Body of pancreas (tissue), 4 donors: ENCODE measurements at regions not wholly inside any gene's neighbourhood (a gene's known extent, or its start where the extent isn't known, plus 50 kb on each side); places are given as distances from the start of the nearest gene placed in this dataset.

Source experiments
- ATAC-seq: fragments of 150-250 bp; one replicate; pipeline ENCODE4 v1.9.1; 2016
- DNase-seq, 4 donors: peaks; one replicate each; pipeline ENCODE4 v3.0.0-alpha.2; 2019
- H3K27ac ChIP-seq, 4 donors: fragments of 200-600 bp; sonication (generic); 1 replicate in 3 of 4; 2 replicates in 1 of 4; pipeline versions ENCODE4 v1.5.1 to v1.6.1; 2016 to 2019; ENCODE audit warnings: mild to moderate bottlenecking in 1 of 4, mixed read lengths in 1 of 4, moderate library complexity in 1 of 4
- H3K27me3 ChIP-seq, 2 donors: fragments of 200-600 bp; sonication (generic); one replicate each; pipeline ENCODE4 v1.6.0; 2016; ENCODE audit warnings: mild to moderate bottlenecking in 1 of 2
- H3K36me3 ChIP-seq, 2 donors: fragments of 200-600 bp; sonication (generic); replicated peaks in 1 of 2; 2 replicates each; pipeline ENCODE4 v1.5.1; 2016; ENCODE audit warnings: low read depth in 2 of 2; ENCODE audit not compliant: insufficient read depth in 1 of 2
- H3K4me1 ChIP-seq: fragments of 200-600 bp; sonication (generic); one replicate; pipeline ENCODE4 v1.6.0; 2016
- H3K4me3 ChIP-seq, 2 donors: fragments of 200-600 bp; sonication (generic); 1 replicate in 1 of 2; 2 replicates in 1 of 2; pipeline ENCODE4 v1.5.1; 2016 to 2019
- H3K9me3 ChIP-seq, 3 donors: fragments of 200-600 bp; sonication (generic); 1 replicate in 2 of 3; 2 replicates in 1 of 3; pipeline ENCODE4 v1.5.1; 2016
- POLR2A ChIP-seq, 3 donors: fragments of 450-650 bp; IDR thresholded peaks; one replicate each; pipeline ENCODE4 v1.6.1; 2016; ENCODE audit warnings: antibody characterized with exemption in 3 of 3, mild to moderate bottlenecking in 2 of 3
- WGBS, 2 donors: methylation state at CpG; one replicate each; pipeline ENCODE4 v1.1.5; 2017; 5-methylcytosine and 5-hydroxymethylcytosine counted together
- intact Hi-C: fragments of 100-400 bp; cut with DNase I; formaldehyde crosslinking; loops from one replicate; pipeline ENCODE4 v1.15.1; 2023
- TF ChIP-seq, protein P1 (sequence below), 7 experiments: fragments of 450-650 bp in 4 of 7; fragments of 200-600 bp in 3 of 7; sonication (generic) in 3 of 7; IDR thresholded peaks; one replicate each; pipeline ENCODE4 v1.5.1; 2016 to 2019; ENCODE audit warnings: antibody characterized with exemption in 7 of 7

DNA sequence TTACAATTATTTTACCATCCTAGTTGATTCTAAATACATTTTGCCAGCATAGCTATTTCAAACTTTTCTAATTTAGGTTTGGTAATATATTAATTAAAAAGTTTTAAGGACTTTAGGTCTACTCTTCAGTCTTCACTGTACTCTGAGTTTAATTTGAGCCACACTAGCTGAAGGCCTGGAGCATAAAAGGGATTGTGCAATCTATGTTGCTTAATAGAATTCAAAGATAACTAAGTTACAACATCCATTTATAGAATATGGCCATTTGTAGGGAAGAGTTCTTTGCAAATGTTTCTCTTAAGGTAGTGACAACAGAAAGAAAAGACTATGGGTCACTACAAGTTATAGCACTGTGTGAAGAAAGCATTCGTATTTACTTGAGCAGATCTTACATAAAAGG is 702.2 kb upstream of the NRXN1 start:
- H3K27me3 ChIP-seq = no peaks in the 10 kb centered on the region
- H3K4me1 ChIP-seq = no peaks in the 10 kb centered on the region
- H3K4me3 ChIP-seq = no peak overlapping the region
- TF ChIP-seq, protein P1, sequence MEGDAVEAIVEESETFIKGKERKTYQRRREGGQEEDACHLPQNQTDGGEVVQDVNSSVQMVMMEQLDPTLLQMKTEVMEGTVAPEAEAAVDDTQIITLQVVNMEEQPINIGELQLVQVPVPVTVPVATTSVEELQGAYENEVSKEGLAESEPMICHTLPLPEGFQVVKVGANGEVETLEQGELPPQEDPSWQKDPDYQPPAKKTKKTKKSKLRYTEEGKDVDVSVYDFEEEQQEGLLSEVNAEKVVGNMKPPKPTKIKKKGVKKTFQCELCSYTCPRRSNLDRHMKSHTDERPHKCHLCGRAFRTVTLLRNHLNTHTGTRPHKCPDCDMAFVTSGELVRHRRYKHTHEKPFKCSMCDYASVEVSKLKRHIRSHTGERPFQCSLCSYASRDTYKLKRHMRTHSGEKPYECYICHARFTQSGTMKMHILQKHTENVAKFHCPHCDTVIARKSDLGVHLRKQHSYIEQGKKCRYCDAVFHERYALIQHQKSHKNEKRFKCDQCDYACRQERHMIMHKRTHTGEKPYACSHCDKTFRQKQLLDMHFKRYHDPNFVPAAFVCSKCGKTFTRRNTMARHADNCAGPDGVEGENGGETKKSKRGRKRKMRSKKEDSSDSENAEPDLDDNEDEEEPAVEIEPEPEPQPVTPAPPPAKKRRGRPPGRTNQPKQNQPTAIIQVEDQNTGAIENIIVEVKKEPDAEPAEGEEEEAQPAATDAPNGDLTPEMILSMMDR (IDR thresholded peaks at IDR 0.05) = no peak
- TF ChIP-seq POLR2A (IDR thresholded peaks at IDR 0.05) = no peak
- no peaks in the 10 kb centered on the region for H3K36me3 ChIP-seq
- intact Hi-C loops = no loop called here
- DNase-seq (no peak), ATAC-seq (no peak)
- WGBS, 2 donors = 88 to 89% methylated on average over 1 of the region's 1 CpG
- H3K9me3 ChIP-seq = no peaks in the 10 kb centered on the region
- no peak overlapping the region for H3K27ac ChIP-seq

DNA sequence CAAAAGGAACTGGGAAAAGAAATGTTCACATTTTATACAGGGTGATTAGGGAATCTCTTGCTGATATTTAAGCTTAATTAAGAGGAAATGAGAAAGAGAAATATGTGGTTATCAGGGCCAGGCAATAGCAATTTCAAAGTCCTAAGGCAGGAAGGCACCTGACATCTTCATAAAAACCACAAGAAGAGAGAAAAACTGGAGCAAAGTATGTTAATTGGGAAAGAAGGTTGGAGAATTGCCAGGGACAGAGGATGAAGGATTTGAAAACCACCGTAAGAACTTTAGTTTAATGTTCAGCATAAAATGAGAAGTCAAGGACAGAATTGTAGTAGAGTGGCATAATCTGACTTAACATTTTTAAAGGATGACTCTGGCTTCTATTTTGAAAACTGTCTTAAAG is 691.8 kb upstream of the NRXN1 start:
- intact Hi-C loops = no loop called here
- WGBS, 2 donors = 0% methylated on average over 1 of the region's 1 CpG
- TF ChIP-seq, protein P1 (IDR thresholded peaks at IDR 0.05) = no peak
- no peak for TF ChIP-seq POLR2A (IDR thresholded peaks at IDR 0.05)
- H3K9me3 ChIP-seq = no peaks in the 10 kb centered on the region
- ATAC-seq (no peak), DNase-seq (no peak)
- no peak overlapping the region for H3K4me3 ChIP-seq
- H3K27ac ChIP-seq = no peak overlapping the region
- H3K4me1 ChIP-seq = no peaks in the 10 kb centered on the region
- H3K36me3 ChIP-seq = no peaks in the 10 kb centered on the region
- H3K27me3 ChIP-seq = peaks cover 0 to 3% of the 10 kb centered on the region in 2 donors

DNA sequence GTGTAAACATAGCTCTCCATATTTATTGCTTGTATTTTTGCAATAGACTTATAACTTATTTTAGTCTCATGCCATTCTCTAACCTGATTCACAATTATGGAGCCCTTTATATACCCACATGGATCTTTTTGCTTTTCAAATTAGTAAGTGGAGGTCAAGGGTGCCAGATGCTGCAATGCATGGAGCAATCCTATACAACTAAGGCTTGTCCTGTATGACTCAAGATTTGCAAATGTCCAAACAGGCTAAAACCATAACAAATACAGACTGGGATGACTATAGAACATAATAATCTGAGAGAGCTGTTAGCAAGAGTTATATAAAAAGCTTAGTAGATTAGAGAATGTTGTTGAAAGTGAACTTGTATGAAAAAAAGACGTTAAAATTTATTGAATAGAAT is 690.4 kb upstream of the NRXN1 start:
- H3K9me3 ChIP-seq = no peaks in the 10 kb centered on the region
- no peak overlapping the region for H3K27ac ChIP-seq
- peaks cover 0 to 3% of the 10 kb centered on the region in 2 donors for H3K27me3 ChIP-seq
- H3K36me3 ChIP-seq = no peaks in the 10 kb centered on the region
- TF ChIP-seq, protein P1 (IDR thresholded peaks at IDR 0.05) = no peak
- TF ChIP-seq POLR2A (IDR thresholded peaks at IDR 0.05) = no peak
- no peak for DNase-seq
- no peak for ATAC-seq
- no peak overlapping the region for H3K4me3 ChIP-seq
- intact Hi-C loops = no loop called here
- no peaks in the 10 kb centered on the region for H3K4me1 ChIP-seq
- WGBS, 2 donors = 45 to 46% methylated on average over 1 of the region's 1 CpG

DNA sequence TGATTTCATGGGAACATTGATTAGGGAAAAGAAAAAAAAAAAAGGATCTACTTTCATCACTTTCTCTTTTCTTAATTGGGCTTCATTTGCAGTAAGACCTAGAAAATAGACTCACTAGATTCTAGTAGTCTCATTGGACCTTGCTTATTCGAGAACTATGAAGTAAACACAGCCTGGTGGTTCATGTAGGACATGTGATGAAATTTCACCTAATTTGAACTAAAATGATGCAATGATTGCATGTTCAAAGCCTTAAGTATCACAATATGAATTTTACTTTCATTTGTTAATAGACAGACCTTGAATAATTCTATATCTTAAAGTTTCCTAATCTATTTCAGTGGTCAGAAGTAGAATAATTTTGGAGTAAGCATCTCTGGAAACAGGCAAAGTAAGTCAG is 688.9 kb upstream of the NRXN1 start:
- DNase-seq = no peak
- no peaks in the 10 kb centered on the region for H3K36me3 ChIP-seq
- WGBS, 2 donors = 59 to 80% methylated on average over 1 of the region's 1 CpG
- no peaks in the 10 kb centered on the region for H3K27me3 ChIP-seq
- intact Hi-C loops = no loop called here
- no peaks in the 10 kb centered on the region for H3K9me3 ChIP-seq
- no peak overlapping the region for H3K27ac ChIP-seq
- TF ChIP-seq POLR2A (IDR thresholded peaks at IDR 0.05) = no peak
- TF ChIP-seq, protein P1 (IDR thresholded peaks at IDR 0.05) = no peak
- no peak overlapping the region for H3K4me3 ChIP-seq
- no peak for ATAC-seq
- no peaks in the 10 kb centered on the region for H3K4me1 ChIP-seq

DNA sequence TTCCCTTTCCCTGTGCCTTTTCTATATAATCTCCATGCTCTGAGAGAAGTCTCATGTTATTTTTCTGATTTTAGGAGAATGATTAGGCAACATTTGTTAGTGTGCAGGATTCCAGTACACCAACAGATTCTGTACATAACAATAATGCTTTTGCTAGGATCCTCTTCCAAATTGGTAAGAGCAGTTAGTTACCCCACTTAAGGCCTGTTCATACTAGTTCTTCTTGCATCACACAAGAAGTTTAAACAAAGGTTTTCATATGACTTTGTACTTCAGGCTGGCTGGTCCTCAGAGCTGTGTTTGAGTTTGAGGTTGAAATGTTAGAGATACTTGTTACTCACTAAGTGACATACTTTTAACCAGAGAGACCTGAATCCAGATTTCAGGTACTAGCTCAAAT is 686.9 kb upstream of the NRXN1 start:
- H3K4me3 ChIP-seq = no peak overlapping the region
- H3K9me3 ChIP-seq = no peaks in the 10 kb centered on the region
- intact Hi-C loops = no loop called here
- no peaks in the 10 kb centered on the region for H3K27me3 ChIP-seq
- no peaks in the 10 kb centered on the region for H3K36me3 ChIP-seq
- no peaks in the 10 kb centered on the region for H3K4me1 ChIP-seq
- no peak for TF ChIP-seq POLR2A (IDR thresholded peaks at IDR 0.05)
- TF ChIP-seq, protein P1 (IDR thresholded peaks at IDR 0.05) = no peak
- no peak overlapping the region for H3K27ac ChIP-seq
- ATAC-seq (no peak), DNase-seq (no peak)
